LNCAP (cell line): ENCODE measurements at regions not wholly inside any gene's neighbourhood (a gene's known extent, or its start where the extent isn't known, plus 50 kb on each side); places are given as distances from the start of the nearest gene placed in this dataset.

Source experiments
- CTCF ChIP-seq: fragments of 450-650 bp; IDR thresholded peaks from 2 replicates; pipeline ENCODE4 v1.5.1; 2017; ENCODE audit warnings: mild to moderate bottlenecking

GRCh38 chr12:46101485-46101869 lies 111.1 kb upstream of the SCAF11 start:
- no peak for TF ChIP-seq CTCF

GRCh38 chr12:46100551-46101484 lies 110.4 kb upstream of the SCAF11 start:
- no peak for TF ChIP-seq CTCF

- TF ChIP-seq CTCF, result no peak
Observed at GRCh38 chr12:46089414-46090162, 99.2 kb upstream of the SCAF11 start.

GRCh38 chr12:46087916-46088439 lies 97.6 kb upstream of the SCAF11 start:
- TF ChIP-seq CTCF, result no peak

- TF ChIP-seq CTCF, result no peak
Observed at GRCh38 chr12:46084666-46085631, 94.6 kb upstream of the SCAF11 start.

- TF ChIP-seq CTCF, result no peak
Observed at GRCh38 chr12:46082490-46083200, 92.3 kb upstream of the SCAF11 start.
